ENCODE measurements at regions not wholly inside any gene's neighbourhood (a gene's known extent, or its start where the extent isn't known, plus 50 kb on each side); places are given as distances from the start of the nearest gene placed in this dataset.

GRCh38 chr10:7071421-7071820, 339.4 kb downstream of the SFMBT2 start (continued):
- no peak for TF ChIP-seq ZFP36 (IDR thresholded peaks at IDR 0.05; ENCODE audit: borderline replicate concordance, low read depth, low read length, partially characterized antibody)
- no peak for TF ChIP-seq ZMYM2 (CRISPR knock-in tag; IDR thresholded peaks at IDR 0.05)
- no peak for TF ChIP-seq ZNF354B (CRISPR knock-in tag; IDR thresholded peaks at IDR 0.05)
- TF ChIP-seq TSC22D2 (CRISPR knock-in tag; IDR thresholded peaks at IDR 0.05; ENCODE audit: borderline replicate concordance) = no peak
- TF ChIP-seq NFYB (CRISPR knock-in tag; IDR thresholded peaks at IDR 0.05) = no peak
- TF ChIP-seq ZNF740 (CRISPR knock-in tag; IDR thresholded peaks at IDR 0.05) = no peak
- TF ChIP-seq PBX2 (CRISPR knock-in tag; IDR thresholded peaks at IDR 0.05) = no peak
- no peak for TF ChIP-seq ZNF770 (CRISPR knock-in tag; IDR thresholded peaks at IDR 0.05)

GRCh38 chr10:7070950-7071349, 339.9 kb downstream of the SFMBT2 start:
- Histone ChIP-seq H3K9ac (ENCODE audit: insufficient read depth, low read depth, low read length) (no peak overlapping the region), H4K20me1 (ENCODE audit: insufficient read depth, low read length) (no peaks in the 10 kb centered on the region), H3K4me1 (ENCODE audit: insufficient read depth, low read length) (no peaks in the 10 kb centered on the region), H3K4me2 (ENCODE audit: low read depth, low read length) (no peak overlapping the region), H3K27ac (ENCODE audit: extremely low read length, insufficient read depth, low read length) (no peak overlapping the region), H3K27me3 (ENCODE audit: control insufficient read depth in 1 of 2, insufficient read depth in 2 of 2, low read length in 2 of 2) (no peaks in the 10 kb centered on the region; a peak in 2 of 5 replicates), H3K79me2 (ENCODE audit: insufficient read depth, low read length) (no peaks in the 10 kb centered on the region), H3K4me3 (replicated peaks in 1 of 3; ENCODE audit: insufficient read depth in 1 of 3, low read depth in 2 of 3, low read length in 3 of 3) (no peak overlapping the region), H3K9me3 (ENCODE audit: low read length) (no peaks in the 10 kb centered on the region), H3K36me3 (replicated peaks in 1 of 2; ENCODE audit: control insufficient read depth in 1 of 2, insufficient read depth in 2 of 2, low read length in 2 of 2) (no peaks in the 10 kb centered on the region), H2AFZ (ENCODE audit: low read length) (no peak overlapping the region)
- CTCF ChIA-PET (ENCODE audit: low intra/inter-chr PET ratio, low total read pairs) = no interaction called here
- intact Hi-C loops (cut with micrococcal nuclease; ENCODE audit: unreplicated experiment) (no loop called here), in situ Hi-C loops (cut with HindIII; ENCODE audit: extremely low pct_ligation_motif_present, low pct_unique_long_range_greater_than_20kb) (no loop called here)
- DNase-seq (ENCODE audit: low spot score) (no peak), FAIRE-seq (no peak), ATAC-seq (no peak)
- no TSS peak for BruUV-seq (replicated peaks)
- WGBS (ENCODE audit: low lambda C conversion rate) = 2% methylated on average over 2 of the region's 2 CpGs
- POLR2A ChIA-PET = no interaction called here
- TF ChIP-seq PREB (CRISPR knock-in tag; IDR thresholded peaks at IDR 0.05) (no peak), ZSCAN5A (CRISPR knock-in tag; IDR thresholded peaks at IDR 0.05; ENCODE audit: borderline replicate concordance) (no peak), THAP11 (CRISPR knock-in tag; IDR thresholded peaks at IDR 0.05) (no peak), KDM3A (CRISPR knock-in tag; IDR thresholded peaks at IDR 0.05; ENCODE audit: low read depth) (no peak), IRF1 (CRISPR knock-in tag; IDR thresholded peaks at IDR 0.05; ENCODE audit: low read depth) (no peak), ARID2 (CRISPR knock-in tag; IDR thresholded peaks at IDR 0.05; ENCODE audit: borderline replicate concordance) (no peak), NR2C2 (CRISPR knock-in tag; IDR thresholded peaks at IDR 0.05; ENCODE audit: borderline replicate concordance) (no peak), PLSCR1 (CRISPR knock-in tag; IDR thresholded peaks at IDR 0.05; ENCODE audit: borderline replicate concordance) (no peak), MAFK (conservative IDR thresholded peaks at IDR 0.05 in 1 of 2, IDR thresholded peaks at IDR 0.05 in 1 of 2; ENCODE audit: low read length in 2 of 2) (no peak)
